GM23338 (cell line): ENCODE measurements at regions not wholly inside any gene's neighbourhood (a gene's known extent, or its start where the extent isn't known, plus 50 kb on each side); places are given as distances from the start of the nearest gene placed in this dataset.

ENCODE experiments used
- ATAC-seq: fragments of 200-7000 bp; cut with Tn5 transposase; 3 replicates; pipeline ENCODE4 v1.9.1; 2020
- DNase-seq: peaks from one replicate; pipeline ENCODE4 v3.0.0-alpha.2; 2015; ENCODE audit warnings: low spot score
- H2AFZ ChIP-seq: fragments of 200-600 bp; sonication (generic); 2 replicates; pipeline ENCODE4 v1.8.0; 2016; ENCODE audit warnings: antibody characterized with exemption, mild to moderate bottlenecking, moderate library complexity
- H3F3A ChIP-seq: fragments of 200-600 bp; sonication (generic); replicated peaks from 2 replicates; pipeline ENCODE4 v1.8.0; 2017; ENCODE audit warnings: antibody characterized with exemption, mixed run types, low read depth
- H3K27ac ChIP-seq: fragments of 200-600 bp; sonication (generic); 2 replicates; pipeline ENCODE4 v1.6.1; 2016; ENCODE audit warnings: low read depth
- H3K27me3 ChIP-seq: fragments of 200-600 bp; sonication (generic); 2 replicates; pipeline ENCODE4 v1.8.0; 2016; ENCODE audit warnings: mild to moderate bottlenecking, mixed run types, moderate library complexity; ENCODE audit not compliant: insufficient read depth
- H3K36me3 ChIP-seq: fragments of 200-600 bp; sonication (generic); 2 replicates; pipeline ENCODE4 v1.8.0; 2016; ENCODE audit warnings: mild to moderate bottlenecking; ENCODE audit not compliant: insufficient read depth
- H3K4me1 ChIP-seq: fragments of 200-600 bp; sonication (generic); 2 replicates; pipeline ENCODE4 v1.8.0; 2016; ENCODE audit warnings: mild to moderate bottlenecking, moderate library complexity; ENCODE audit not compliant: insufficient read depth
- H3K4me2 ChIP-seq: fragments of 200-600 bp; sonication (generic); 2 replicates; pipeline ENCODE4 v1.7.1; 2017; ENCODE audit warnings: mixed run types
- H3K4me3 ChIP-seq: fragments of 200-600 bp; sonication (generic); 2 replicates; pipeline ENCODE4 v1.6.1; 2016; ENCODE audit warnings: mixed run types
- H3K79me2 ChIP-seq: fragments of 200-600 bp; sonication (generic); replicated peaks from 2 replicates; pipeline ENCODE4 v1.8.0; 2017; ENCODE audit warnings: mild to moderate bottlenecking; ENCODE audit not compliant: insufficient read depth
- H3K9me2 ChIP-seq: fragments of 200-600 bp; sonication (generic); 2 replicates; pipeline ENCODE4 v1.8.0; 2017; ENCODE audit not compliant: insufficient read depth
- H4K20me1 ChIP-seq: fragments of 200-600 bp; sonication (generic); replicated peaks from 2 replicates; pipeline ENCODE4 v1.8.0; 2017; ENCODE audit warnings: mild to moderate bottlenecking; ENCODE audit not compliant: insufficient read depth
- H3K27ac Mint-ChIP-seq: 2 replicates; pipeline ENCODE4 v1.8.0; 2020; ENCODE audit warnings: inconsistent platforms, mild to moderate bottlenecking, moderate library complexity, mixed read lengths
- H3K27me3 Mint-ChIP-seq: 3 replicates; pipeline ENCODE4 v1.8.0; 2022; ENCODE audit warnings: low read depth, mild to moderate bottlenecking, moderate library complexity, mixed read lengths, inconsistent platforms; ENCODE audit not compliant: insufficient read depth, poor library complexity
- H3K36me3 Mint-ChIP-seq: 3 replicates; pipeline ENCODE4 v1.8.0; 2021; ENCODE audit warnings: low read depth, mild to moderate bottlenecking, inconsistent platforms, moderate library complexity, mixed read lengths
- H3K4me1 Mint-ChIP-seq: 3 replicates; pipeline ENCODE4 v1.8.0; 2020; ENCODE audit warnings: mild to moderate bottlenecking, inconsistent platforms, mixed read lengths
- H3K4me3 Mint-ChIP-seq: 3 replicates; pipeline ENCODE4 v1.8.0; 2021; ENCODE audit warnings: moderate library complexity, mild to moderate bottlenecking, inconsistent platforms, mixed read lengths
- H3K9me3 Mint-ChIP-seq: 3 replicates; pipeline ENCODE4 v1.8.0; 2020; ENCODE audit warnings: moderate library complexity, mild to moderate bottlenecking, inconsistent platforms, mixed read lengths
- CREB1 ChIP-seq: fragments of 250-450 bp; sonication (Bioruptor Pico); IDR thresholded peaks from 2 replicates; pipeline ENCODE4 v1.5.0; 2020; ENCODE audit warnings: low read depth, mild to moderate bottlenecking, moderate library complexity
- EZH2 ChIP-seq: fragments of 200-600 bp; sonication (generic); IDR thresholded peaks from one replicate; pipeline ENCODE4 v1.8.0; 2017; ENCODE audit warnings: antibody characterized with exemption, mild to moderate bottlenecking, low read depth; ENCODE audit not compliant: unreplicated experiment
- EZH2phosphoT487 ChIP-seq: fragments of 200-600 bp; sonication (generic); IDR thresholded peaks from one replicate; pipeline ENCODE4 v1.8.1; 2018; ENCODE audit warnings: antibody characterized with exemption; ENCODE audit not compliant: unreplicated experiment
- JUNB ChIP-seq: IDR thresholded peaks from one replicate; pipeline ENCODE4 v1.6.1; 2016; ENCODE audit warnings: antibody characterized with exemption; ENCODE audit not compliant: unreplicated experiment
- NANOG ChIP-seq: IDR thresholded peaks from 2 replicates; pipeline ENCODE4 v1.6.1; 2016; ENCODE audit warnings: antibody characterized with exemption, borderline replicate concordance
- POLR2AphosphoS5 ChIP-seq: IDR thresholded peaks from 2 replicates; pipeline ENCODE4 v1.6.1; 2016; ENCODE audit warnings: antibody characterized with exemption, low read depth
- STAT1 ChIP-seq: IDR thresholded peaks from one replicate; pipeline ENCODE4 v1.6.1; 2016; ENCODE audit warnings: antibody characterized with exemption; ENCODE audit not compliant: unreplicated experiment
- ZNF114 ChIP-seq: fragments of 250-450 bp; sonication (Bioruptor Pico); IDR thresholded peaks from 2 replicates; pipeline ENCODE4 v1.5.0; 2020; ENCODE audit warnings: mild to moderate bottlenecking, moderate library complexity
- ZNF331 ChIP-seq: fragments of 250-450 bp; sonication (Bioruptor Pico); IDR thresholded peaks from 2 replicates; pipeline ENCODE4 v1.5.0; 2020; ENCODE audit warnings: low read depth, mild to moderate bottlenecking, moderate library complexity
- TF ChIP-seq, protein P1 (sequence below), 2 experiments: fragments of 200-600 bp in 1 of 2; sonication (generic) in 1 of 2; conservative IDR thresholded peaks; 2 replicates each; pipeline versions ENCODE4 v1.5.1 to v1.6.1; 2016 to 2017; ENCODE audit warnings: antibody characterized with exemption in 2 of 2, low read depth in 2 of 2, mild to moderate bottlenecking in 2 of 2, moderate library complexity in 1 of 2
- TF ChIP-seq, protein P2 (sequence below): IDR thresholded peaks from 2 replicates; pipeline ENCODE4 v1.6.1; 2016; ENCODE audit warnings: antibody characterized with exemption
- TF ChIP-seq, protein P3 (sequence below): IDR thresholded peaks from one replicate; pipeline ENCODE4 v1.6.1; 2018; ENCODE audit warnings: antibody characterized with exemption; ENCODE audit not compliant: unreplicated experiment
- TF ChIP-seq, protein P4 (sequence below): fragments of 250-450 bp; sonication (Bioruptor Pico); IDR thresholded peaks from 2 replicates; pipeline ENCODE4 v1.5.0; 2020; ENCODE audit warnings: mild to moderate bottlenecking, moderate library complexity

DNA sequence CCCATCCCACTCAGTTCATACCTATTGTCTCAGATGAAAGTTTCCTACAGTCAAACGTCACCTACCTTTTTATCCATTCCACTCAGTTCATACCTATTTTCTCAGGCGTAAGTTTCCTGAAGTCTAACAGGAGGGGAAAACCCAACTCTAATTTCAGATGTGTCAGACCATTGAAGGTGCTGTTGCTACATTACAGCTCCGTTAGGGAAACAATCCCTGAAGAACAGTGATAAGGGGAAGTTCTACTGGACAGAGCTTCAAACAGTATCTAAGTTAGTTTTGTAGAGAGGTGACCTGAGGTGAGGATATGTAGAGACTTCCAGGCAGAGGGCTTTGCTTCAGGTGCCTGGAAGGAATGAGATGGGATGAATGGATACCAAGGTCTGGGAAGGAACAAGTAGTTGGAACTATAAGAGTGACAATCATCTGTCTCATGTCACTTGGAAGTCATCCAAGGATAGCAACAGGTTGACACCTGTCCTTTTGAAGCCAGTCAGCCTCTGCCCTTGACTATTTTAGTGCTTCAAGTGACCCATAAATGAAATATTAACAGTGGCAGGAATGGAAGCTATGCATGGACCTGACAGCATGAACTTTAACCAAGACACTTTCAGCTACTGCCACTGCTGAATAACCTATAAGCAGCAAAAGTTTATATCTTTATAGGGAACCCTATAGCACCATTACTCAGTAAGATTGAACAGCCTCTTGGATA, 191.6 kb upstream of the MOCS1 start:
- H3F3A ChIP-seq, result no peaks in the 10 kb centered on the region
- no peaks in the 10 kb centered on the region for H3K4me1 Mint-ChIP-seq
- H3K4me1 ChIP-seq, result no peaks in the 10 kb centered on the region
- H3K27ac Mint-ChIP-seq, result no peak overlapping the region
- H4K20me1 ChIP-seq, result no peaks in the 10 kb centered on the region
- no peaks in the 10 kb centered on the region for H3K27me3 ChIP-seq
- TF ChIP-seq, protein P1, sequence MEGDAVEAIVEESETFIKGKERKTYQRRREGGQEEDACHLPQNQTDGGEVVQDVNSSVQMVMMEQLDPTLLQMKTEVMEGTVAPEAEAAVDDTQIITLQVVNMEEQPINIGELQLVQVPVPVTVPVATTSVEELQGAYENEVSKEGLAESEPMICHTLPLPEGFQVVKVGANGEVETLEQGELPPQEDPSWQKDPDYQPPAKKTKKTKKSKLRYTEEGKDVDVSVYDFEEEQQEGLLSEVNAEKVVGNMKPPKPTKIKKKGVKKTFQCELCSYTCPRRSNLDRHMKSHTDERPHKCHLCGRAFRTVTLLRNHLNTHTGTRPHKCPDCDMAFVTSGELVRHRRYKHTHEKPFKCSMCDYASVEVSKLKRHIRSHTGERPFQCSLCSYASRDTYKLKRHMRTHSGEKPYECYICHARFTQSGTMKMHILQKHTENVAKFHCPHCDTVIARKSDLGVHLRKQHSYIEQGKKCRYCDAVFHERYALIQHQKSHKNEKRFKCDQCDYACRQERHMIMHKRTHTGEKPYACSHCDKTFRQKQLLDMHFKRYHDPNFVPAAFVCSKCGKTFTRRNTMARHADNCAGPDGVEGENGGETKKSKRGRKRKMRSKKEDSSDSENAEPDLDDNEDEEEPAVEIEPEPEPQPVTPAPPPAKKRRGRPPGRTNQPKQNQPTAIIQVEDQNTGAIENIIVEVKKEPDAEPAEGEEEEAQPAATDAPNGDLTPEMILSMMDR (conservative IDR thresholded peaks at IDR 0.05; ENCODE audit: low read depth in 2 of 2), result no peak
- TF ChIP-seq CREB1 (no peak), ZNF331 (no peak), EZH2phosphoT487 (no peak), ZNF114 (CRISPR knock-in tag) (no peak), EZH2 (no peak), NANOG (no peak), POLR2AphosphoS5 (no peak), STAT1 (no peak), JUNB (no peak)
- TF ChIP-seq, protein P2, sequence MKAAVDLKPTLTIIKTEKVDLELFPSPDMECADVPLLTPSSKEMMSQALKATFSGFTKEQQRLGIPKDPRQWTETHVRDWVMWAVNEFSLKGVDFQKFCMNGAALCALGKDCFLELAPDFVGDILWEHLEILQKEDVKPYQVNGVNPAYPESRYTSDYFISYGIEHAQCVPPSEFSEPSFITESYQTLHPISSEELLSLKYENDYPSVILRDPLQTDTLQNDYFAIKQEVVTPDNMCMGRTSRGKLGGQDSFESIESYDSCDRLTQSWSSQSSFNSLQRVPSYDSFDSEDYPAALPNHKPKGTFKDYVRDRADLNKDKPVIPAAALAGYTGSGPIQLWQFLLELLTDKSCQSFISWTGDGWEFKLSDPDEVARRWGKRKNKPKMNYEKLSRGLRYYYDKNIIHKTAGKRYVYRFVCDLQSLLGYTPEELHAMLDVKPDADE, result no peak
- TF ChIP-seq, protein P3, sequence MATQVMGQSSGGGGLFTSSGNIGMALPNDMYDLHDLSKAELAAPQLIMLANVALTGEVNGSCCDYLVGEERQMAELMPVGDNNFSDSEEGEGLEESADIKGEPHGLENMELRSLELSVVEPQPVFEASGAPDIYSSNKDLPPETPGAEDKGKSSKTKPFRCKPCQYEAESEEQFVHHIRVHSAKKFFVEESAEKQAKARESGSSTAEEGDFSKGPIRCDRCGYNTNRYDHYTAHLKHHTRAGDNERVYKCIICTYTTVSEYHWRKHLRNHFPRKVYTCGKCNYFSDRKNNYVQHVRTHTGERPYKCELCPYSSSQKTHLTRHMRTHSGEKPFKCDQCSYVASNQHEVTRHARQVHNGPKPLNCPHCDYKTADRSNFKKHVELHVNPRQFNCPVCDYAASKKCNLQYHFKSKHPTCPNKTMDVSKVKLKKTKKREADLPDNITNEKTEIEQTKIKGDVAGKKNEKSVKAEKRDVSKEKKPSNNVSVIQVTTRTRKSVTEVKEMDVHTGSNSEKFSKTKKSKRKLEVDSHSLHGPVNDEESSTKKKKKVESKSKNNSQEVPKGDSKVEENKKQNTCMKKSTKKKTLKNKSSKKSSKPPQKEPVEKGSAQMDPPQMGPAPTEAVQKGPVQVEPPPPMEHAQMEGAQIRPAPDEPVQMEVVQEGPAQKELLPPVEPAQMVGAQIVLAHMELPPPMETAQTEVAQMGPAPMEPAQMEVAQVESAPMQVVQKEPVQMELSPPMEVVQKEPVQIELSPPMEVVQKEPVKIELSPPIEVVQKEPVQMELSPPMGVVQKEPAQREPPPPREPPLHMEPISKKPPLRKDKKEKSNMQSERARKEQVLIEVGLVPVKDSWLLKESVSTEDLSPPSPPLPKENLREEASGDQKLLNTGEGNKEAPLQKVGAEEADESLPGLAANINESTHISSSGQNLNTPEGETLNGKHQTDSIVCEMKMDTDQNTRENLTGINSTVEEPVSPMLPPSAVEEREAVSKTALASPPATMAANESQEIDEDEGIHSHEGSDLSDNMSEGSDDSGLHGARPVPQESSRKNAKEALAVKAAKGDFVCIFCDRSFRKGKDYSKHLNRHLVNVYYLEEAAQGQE, result no peak
- TF ChIP-seq, protein P4, sequence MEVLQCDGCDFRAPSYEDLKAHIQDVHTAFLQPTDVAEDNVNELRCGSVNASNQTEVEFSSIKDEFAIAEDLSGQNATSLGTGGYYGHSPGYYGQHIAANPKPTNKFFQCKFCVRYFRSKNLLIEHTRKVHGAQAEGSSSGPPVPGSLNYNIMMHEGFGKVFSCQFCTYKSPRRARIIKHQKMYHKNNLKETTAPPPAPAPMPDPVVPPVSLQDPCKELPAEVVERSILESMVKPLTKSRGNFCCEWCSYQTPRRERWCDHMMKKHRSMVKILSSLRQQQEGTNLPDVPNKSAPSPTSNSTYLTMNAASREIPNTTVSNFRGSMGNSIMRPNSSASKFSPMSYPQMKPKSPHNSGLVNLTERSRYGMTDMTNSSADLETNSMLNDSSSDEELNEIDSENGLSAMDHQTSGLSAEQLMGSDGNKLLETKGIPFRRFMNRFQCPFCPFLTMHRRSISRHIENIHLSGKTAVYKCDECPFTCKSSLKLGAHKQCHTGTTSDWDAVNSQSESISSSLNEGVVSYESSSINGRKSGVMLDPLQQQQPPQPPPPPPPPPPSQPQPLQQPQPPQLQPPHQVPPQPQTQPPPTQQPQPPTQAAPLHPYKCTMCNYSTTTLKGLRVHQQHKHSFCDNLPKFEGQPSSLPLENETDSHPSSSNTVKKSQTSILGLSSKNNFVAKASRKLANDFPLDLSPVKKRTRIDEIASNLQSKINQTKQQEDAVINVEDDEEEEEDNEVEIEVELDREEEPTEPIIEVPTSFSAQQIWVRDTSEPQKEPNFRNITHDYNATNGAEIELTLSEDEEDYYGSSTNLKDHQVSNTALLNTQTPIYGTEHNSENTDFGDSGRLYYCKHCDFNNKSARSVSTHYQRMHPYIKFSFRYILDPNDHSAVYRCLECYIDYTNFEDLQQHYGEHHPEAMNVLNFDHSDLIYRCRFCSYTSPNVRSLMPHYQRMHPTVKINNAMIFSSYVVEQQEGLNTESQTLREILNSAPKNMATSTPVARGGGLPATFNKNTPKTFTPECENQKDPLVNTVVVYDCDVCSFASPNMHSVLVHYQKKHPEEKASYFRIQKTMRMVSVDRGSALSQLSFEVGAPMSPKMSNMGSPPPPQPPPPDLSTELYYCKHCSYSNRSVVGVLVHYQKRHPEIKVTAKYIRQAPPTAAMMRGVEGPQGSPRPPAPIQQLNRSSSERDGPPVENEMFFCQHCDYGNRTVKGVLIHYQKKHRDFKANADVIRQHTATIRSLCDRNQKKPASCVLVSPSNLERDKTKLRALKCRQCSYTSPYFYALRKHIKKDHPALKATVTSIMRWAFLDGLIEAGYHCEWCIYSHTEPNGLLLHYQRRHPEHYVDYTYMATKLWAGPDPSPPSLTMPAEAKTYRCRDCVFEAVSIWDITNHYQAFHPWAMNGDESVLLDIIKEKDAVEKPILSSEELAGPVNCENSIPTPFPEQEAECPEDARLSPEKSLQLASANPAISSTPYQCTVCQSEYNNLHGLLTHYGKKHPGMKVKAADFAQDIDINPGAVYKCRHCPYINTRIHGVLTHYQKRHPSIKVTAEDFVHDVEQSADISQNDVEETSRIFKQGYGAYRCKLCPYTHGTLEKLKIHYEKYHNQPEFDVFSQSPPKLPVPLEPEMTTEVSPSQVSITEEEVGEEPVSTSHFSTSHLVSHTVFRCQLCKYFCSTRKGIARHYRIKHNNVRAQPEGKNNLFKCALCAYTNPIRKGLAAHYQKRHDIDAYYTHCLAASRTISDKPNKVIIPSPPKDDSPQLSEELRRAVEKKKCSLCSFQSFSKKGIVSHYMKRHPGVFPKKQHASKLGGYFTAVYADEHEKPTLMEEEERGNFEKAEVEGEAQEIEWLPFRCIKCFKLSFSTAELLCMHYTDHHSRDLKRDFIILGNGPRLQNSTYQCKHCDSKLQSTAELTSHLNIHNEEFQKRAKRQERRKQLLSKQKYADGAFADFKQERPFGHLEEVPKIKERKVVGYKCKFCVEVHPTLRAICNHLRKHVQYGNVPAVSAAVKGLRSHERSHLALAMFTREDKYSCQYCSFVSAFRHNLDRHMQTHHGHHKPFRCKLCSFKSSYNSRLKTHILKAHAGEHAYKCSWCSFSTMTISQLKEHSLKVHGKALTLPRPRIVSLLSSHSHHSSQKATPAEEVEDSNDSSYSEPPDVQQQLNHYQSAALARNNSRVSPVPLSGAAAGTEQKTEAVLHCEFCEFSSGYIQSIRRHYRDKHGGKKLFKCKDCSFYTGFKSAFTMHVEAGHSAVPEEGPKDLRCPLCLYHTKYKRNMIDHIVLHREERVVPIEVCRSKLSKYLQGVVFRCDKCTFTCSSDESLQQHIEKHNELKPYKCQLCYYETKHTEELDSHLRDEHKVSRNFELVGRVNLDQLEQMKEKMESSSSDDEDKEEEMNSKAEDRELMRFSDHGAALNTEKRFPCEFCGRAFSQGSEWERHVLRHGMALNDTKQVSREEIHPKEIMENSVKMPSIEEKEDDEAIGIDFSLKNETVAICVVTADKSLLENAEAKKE, result no peak
- H3K9me2 ChIP-seq, result 0 out of 2 replicates have a peak, but pooled peaks cover 10% of the 10 kb centered on the region
- no peaks in the 10 kb centered on the region for H3K36me3 ChIP-seq
- H3K36me3 Mint-ChIP-seq, result no peaks in the 10 kb centered on the region
- H2AFZ ChIP-seq, result no peak overlapping the region
- H3K4me3 Mint-ChIP-seq, result no peak overlapping the region
- H3K9me3 Mint-ChIP-seq, result no peaks in the 10 kb centered on the region; the same call in 2 of the 3 replicates
- no peak overlapping the region for H3K4me3 ChIP-seq
- H3K27me3 Mint-ChIP-seq, result peaks cover 3% of the 10 kb centered on the region
- no peaks in the 10 kb centered on the region for H3K79me2 ChIP-seq
- no peak overlapping the region for H3K27ac ChIP-seq
- no peak for ATAC-seq
- DNase-seq, result no peak
- H3K4me2 ChIP-seq, result no peak overlapping the region
